HEK293 (cell line): ENCODE measurements at regions not wholly inside any gene's neighbourhood (a gene's known extent, or its start where the extent isn't known, plus 50 kb on each side); places are given as distances from the start of the nearest gene placed in this dataset.

Experiments
- ZNF146 ChIP-seq: fragments of 450-650 bp; formaldehyde crosslinking; IDR thresholded peaks from 2 replicates; pipeline ENCODE4 v1.5.1; 2016; ENCODE audit warnings: missing biosample characterization, missing genetic modification characterization
- TF ChIP-seq, protein P1 (sequence below): fragments of 450-650 bp; formaldehyde crosslinking; IDR thresholded peaks from 2 replicates; pipeline ENCODE4 v1.5.1; 2016; ENCODE audit warnings: missing biosample characterization, missing genetic modification characterization

DNA sequence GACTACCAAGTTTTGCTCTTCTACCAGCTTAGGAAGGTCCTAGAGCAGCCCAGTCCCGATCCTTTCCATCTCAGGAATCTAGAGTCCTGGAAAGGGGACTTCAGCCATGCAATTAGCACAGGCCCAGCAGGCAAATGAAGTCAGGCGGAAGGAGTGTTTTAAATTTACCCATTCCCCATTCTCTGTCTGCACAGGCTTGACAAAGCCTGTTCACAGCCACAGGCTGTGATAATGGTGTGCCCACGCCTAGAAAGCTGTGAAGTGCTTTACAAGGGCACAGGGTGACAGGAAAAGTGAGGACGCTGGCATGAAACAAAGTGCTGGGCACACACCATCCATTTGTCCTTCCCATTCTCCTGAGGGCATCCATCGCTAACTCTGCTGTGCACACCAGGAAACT, 79.0 kb downstream of the PITPNM2 start:
- TF ChIP-seq, protein P1, sequence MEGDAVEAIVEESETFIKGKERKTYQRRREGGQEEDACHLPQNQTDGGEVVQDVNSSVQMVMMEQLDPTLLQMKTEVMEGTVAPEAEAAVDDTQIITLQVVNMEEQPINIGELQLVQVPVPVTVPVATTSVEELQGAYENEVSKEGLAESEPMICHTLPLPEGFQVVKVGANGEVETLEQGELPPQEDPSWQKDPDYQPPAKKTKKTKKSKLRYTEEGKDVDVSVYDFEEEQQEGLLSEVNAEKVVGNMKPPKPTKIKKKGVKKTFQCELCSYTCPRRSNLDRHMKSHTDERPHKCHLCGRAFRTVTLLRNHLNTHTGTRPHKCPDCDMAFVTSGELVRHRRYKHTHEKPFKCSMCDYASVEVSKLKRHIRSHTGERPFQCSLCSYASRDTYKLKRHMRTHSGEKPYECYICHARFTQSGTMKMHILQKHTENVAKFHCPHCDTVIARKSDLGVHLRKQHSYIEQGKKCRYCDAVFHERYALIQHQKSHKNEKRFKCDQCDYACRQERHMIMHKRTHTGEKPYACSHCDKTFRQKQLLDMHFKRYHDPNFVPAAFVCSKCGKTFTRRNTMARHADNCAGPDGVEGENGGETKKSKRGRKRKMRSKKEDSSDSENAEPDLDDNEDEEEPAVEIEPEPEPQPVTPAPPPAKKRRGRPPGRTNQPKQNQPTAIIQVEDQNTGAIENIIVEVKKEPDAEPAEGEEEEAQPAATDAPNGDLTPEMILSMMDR = no peak
- no peak for TF ChIP-seq ZNF146 (tag by site-specific recombination)
